Esophagus (tissue), 2 donors: ENCODE measurements at regions not wholly inside any gene's neighbourhood (a gene's known extent, or its start where the extent isn't known, plus 50 kb on each side); places are given as distances from the start of the nearest gene placed in this dataset.

Source experiments
- H3K27ac ChIP-seq, 2 donors: one replicate each; pipeline ENCODE4 v1.5.1; 2013; ENCODE audit warnings: low read depth in 2 of 2, mild to moderate bottlenecking in 2 of 2, inconsistent platforms in 1 of 2, low read length in 1 of 2, moderate library complexity in 1 of 2
- H3K27me3 ChIP-seq, 2 donors: one replicate each; pipeline ENCODE4 v1.6.1; 2013; ENCODE audit warnings: low read length in 2 of 2, control low read depth in 1 of 2, mild to moderate bottlenecking in 1 of 2; ENCODE audit not compliant: insufficient read depth in 2 of 2, control insufficient read depth in 1 of 2
- H3K36me3 ChIP-seq, 2 donors: one replicate each; pipeline ENCODE4 v1.6.1; 2013; ENCODE audit warnings: low read length in 1 of 2; ENCODE audit not compliant: control insufficient read depth in 2 of 2, insufficient read depth in 2 of 2
- H3K4me1 ChIP-seq, 2 donors: one replicate each; pipeline ENCODE4 v1.6.1; 2013; ENCODE audit warnings: low read length in 1 of 2; ENCODE audit not compliant: control insufficient read depth in 2 of 2, insufficient read depth in 2 of 2
- H3K4me3 ChIP-seq, 2 donors: one replicate each; pipeline ENCODE4 v1.5.1; 2013; ENCODE audit warnings: low read length in 2 of 2, mild to moderate bottlenecking in 2 of 2, low read depth in 1 of 2, moderate library complexity in 1 of 2
- H3K9me3 ChIP-seq, 2 donors: one replicate each; pipeline ENCODE4 v1.6.1; 2013; ENCODE audit warnings: mild to moderate bottlenecking in 2 of 2, low read depth in 1 of 2, low read length in 1 of 2, moderate library complexity in 1 of 2; ENCODE audit not compliant: control insufficient read depth in 2 of 2, insufficient read depth in 1 of 2
- whole genome bisulfite sequencing, 2 donors: extraction: QIAGEN DNeasy Blood & Tissue Kit; methylation state at CpG; one replicate each; pipeline ENCODE4 v1.1.7; 2013; 5-methylcytosine and 5-hydroxymethylcytosine counted together
- donor health status: healthy with polysubstance abuse.
- donor health status: Bipolar disorder and iron deficiency.

GRCh38 chr13:100876044-100876403 is 201.4 kb upstream of the TMTC4 start:
- Histone ChIP-seq H3K4me1 (no peaks in the 10 kb centered on the region), H3K36me3 (no peaks in the 10 kb centered on the region)

GRCh38 chr13:100875392-100876043 is 200.9 kb upstream of the TMTC4 start:
- H3K36me3 ChIP-seq = no peaks in the 10 kb centered on the region
- no peak overlapping the region for H3K4me3 ChIP-seq
- no peaks in the 10 kb centered on the region for H3K9me3 ChIP-seq
- H3K27me3 ChIP-seq = no peaks in the 10 kb centered on the region
- H3K4me1 ChIP-seq = no peaks in the 10 kb centered on the region
- 33 to 51% methylated on average over 3 of the region's 3 CpGs for WGBS, 2 donors
- no peak overlapping the region for H3K27ac ChIP-seq

More at GRCh38 chr13:100876044-100876403, 201.4 kb upstream of the TMTC4 start:
- Histone ChIP-seq H3K4me3 (no peak overlapping the region), H3K9me3 (no peaks in the 10 kb centered on the region), H3K27ac (no peak overlapping the region), H3K27me3 (no peaks in the 10 kb centered on the region)
- 81 to 91% methylated on average over 2 of the region's 2 CpGs for WGBS, 2 donors

- H3K9me3 ChIP-seq = peaks cover 2 to 4% of the 10 kb centered on the region in 2 donors
- 59% methylated on average over 4 of the region's 4 CpGs for WGBS, 2 donors
- H3K4me1 ChIP-seq = no peaks in the 10 kb centered on the region
- no peaks in the 10 kb centered on the region for H3K36me3 ChIP-seq
- H3K27ac ChIP-seq = no peak overlapping the region
- H3K4me3 ChIP-seq = no peak overlapping the region
- no peaks in the 10 kb centered on the region for H3K27me3 ChIP-seq
These were observed 198.2 kb upstream of the TMTC4 start for GRCh38 chr13:100872761-100873160.

- H3K27me3 ChIP-seq = no peaks in the 10 kb centered on the region
- no peaks in the 10 kb centered on the region for H3K36me3 ChIP-seq
- no peak overlapping the region for H3K4me3 ChIP-seq
- peaks cover 4 to 7% of the 10 kb centered on the region in 2 donors for H3K9me3 ChIP-seq
- H3K4me1 ChIP-seq = no peaks in the 10 kb centered on the region
- 75 to 81% methylated on average over 3 of the region's 3 CpGs for WGBS, 2 donors
- no peak overlapping the region for H3K27ac ChIP-seq
These were observed 196.3 kb upstream of the TMTC4 start for GRCh38 chr13:100870898-100871297.

- 84 to 85% methylated on average over 4 of the region's 4 CpGs for WGBS, 2 donors
- no peaks in the 10 kb centered on the region for H3K36me3 ChIP-seq
- H3K27ac ChIP-seq = no peak overlapping the region
- H3K4me1 ChIP-seq = no peaks in the 10 kb centered on the region
- H3K27me3 ChIP-seq = no peaks in the 10 kb centered on the region
- H3K4me3 ChIP-seq = no peak overlapping the region
- H3K9me3 ChIP-seq = peaks cover 0 to 3% of the 10 kb centered on the region in 2 donors
These were observed 186.3 kb upstream of the TMTC4 start for GRCh38 chr13:100860866-100861265.

GRCh38 chr13:100859861-100860260 is 185.3 kb upstream of the TMTC4 start:
- no peak overlapping the region for H3K4me3 ChIP-seq
- WGBS, 2 donors = 88 to 93% methylated on average over 5 of the region's 5 CpGs
- no peak overlapping the region for H3K27ac ChIP-seq
- H3K27me3 ChIP-seq = no peaks in the 10 kb centered on the region
- H3K9me3 ChIP-seq = peaks cover 0 to 3% of the 10 kb centered on the region in 2 donors
- no peaks in the 10 kb centered on the region for H3K36me3 ChIP-seq
- no peaks in the 10 kb centered on the region for H3K4me1 ChIP-seq

- H3K4me3 ChIP-seq = no peak overlapping the region
- WGBS, 2 donors = 84 to 88% methylated on average over 4 of the region's 4 CpGs
- H3K27me3 ChIP-seq = no peaks in the 10 kb centered on the region
- no peaks in the 10 kb centered on the region for H3K36me3 ChIP-seq
- peaks cover 0 to 3% of the 10 kb centered on the region in 2 donors for H3K9me3 ChIP-seq
- H3K4me1 ChIP-seq = no peaks in the 10 kb centered on the region
- H3K27ac ChIP-seq = no peak overlapping the region
These were observed 180.6 kb upstream of the TMTC4 start for GRCh38 chr13:100855151-100855550.

- Histone ChIP-seq H3K36me3 (no peaks in the 10 kb centered on the region), H3K27me3 (no peaks in the 10 kb centered on the region), H3K4me1 (no peaks in the 10 kb centered on the region), H3K9me3 (peaks cover 0 to 3% of the 10 kb centered on the region in 2 donors), H3K4me3 (no peak overlapping the region), H3K27ac (no peak overlapping the region)
- WGBS, 2 donors = 50 to 54% methylated on average over 6 of the region's 6 CpGs
These were observed 179.4 kb upstream of the TMTC4 start for GRCh38 chr13:100854006-100854405.

- WGBS, 2 donors = 46 to 57% methylated on average over 5 of the region's 5 CpGs
- Histone ChIP-seq H3K4me3 (no peak overlapping the region), H3K27ac (no peak overlapping the region), H3K36me3 (no peaks in the 10 kb centered on the region), H3K9me3 (peaks cover 0 to 3% of the 10 kb centered on the region in 2 donors), H3K4me1 (no peaks in the 10 kb centered on the region), H3K27me3 (no peaks in the 10 kb centered on the region)
These were observed 178.8 kb upstream of the TMTC4 start for GRCh38 chr13:100853434-100853833.

- H3K27me3 ChIP-seq = no peaks in the 10 kb centered on the region
- H3K4me1 ChIP-seq = no peaks in the 10 kb centered on the region
- no peak overlapping the region for H3K4me3 ChIP-seq
- H3K36me3 ChIP-seq = no peaks in the 10 kb centered on the region
- no peaks in the 10 kb centered on the region for H3K9me3 ChIP-seq
- WGBS, 2 donors = 50 to 53% methylated on average over 1 of the region's 1 CpG
- no peak overlapping the region for H3K27ac ChIP-seq
These were observed 177.6 kb upstream of the TMTC4 start for GRCh38 chr13:100852146-100852545.
